GM18873 (cell line): ENCODE measurements at regions not wholly inside any gene's neighbourhood (a gene's known extent, or its start where the extent isn't known, plus 50 kb on each side); places are given as distances from the start of the nearest gene placed in this dataset.

Experiments
- ATAC-seq: cut with Tn5 transposase; IDR thresholded peaks from one replicate; pipeline ENCODE4 v1.9.1; 2021; ENCODE audit warnings: mild to moderate bottlenecking, moderate library complexity, moderate number of reproducible peaks; ENCODE audit not compliant: unreplicated experiment, low FRiP score

GRCh38 chr3:24639481-24640329 is 145.1 kb upstream of the THRB start:
- ATAC-seq: no peak

GRCh38 chr3:24640330-24640877 is 145.8 kb upstream of the THRB start:
- no peak for ATAC-seq

GRCh38 chr3:24641628-24642027 is 147.0 kb upstream of the THRB start:
- no peak for ATAC-seq

GRCh38 chr3:24645047-24645446 is 150.4 kb upstream of the THRB start:
- no peak for ATAC-seq

- no peak for ATAC-seq
These were observed 152.1 kb upstream of the THRB start for GRCh38 chr3:24646790-24647189.

GRCh38 chr3:24648063-24648462 is 153.4 kb upstream of the THRB start:
- ATAC-seq: no peak

GRCh38 chr3:24650839-24651238 is 156.2 kb upstream of the THRB start:
- no peak for ATAC-seq

GRCh38 chr3:24657870-24658510 is 163.3 kb upstream of the THRB start:
- no peak for ATAC-seq

- ATAC-seq: no peak
These were observed 166.5 kb upstream of the THRB start for GRCh38 chr3:24661175-24661584.

- ATAC-seq: no peak
These were observed 168.0 kb upstream of the THRB start for GRCh38 chr3:24662449-24663345.

GRCh38 chr3:24663406-24663805 is 168.8 kb upstream of the THRB start:
- no peak for ATAC-seq

- no peak for ATAC-seq
These were observed 173.4 kb upstream of the THRB start for GRCh38 chr3:24668039-24668438.

GRCh38 chr3:24670871-24671270 is 176.2 kb upstream of the THRB start:
- no peak for ATAC-seq

GRCh38 chr3:24673596-24673995 is 178.9 kb upstream of the THRB start:
- no peak for ATAC-seq

- ATAC-seq: no peak
These were observed 179.6 kb upstream of the THRB start for GRCh38 chr3:24674261-24674660.

GRCh38 chr3:24678021-24678420 is 183.4 kb upstream of the THRB start:
- no peak for ATAC-seq

GRCh38 chr3:24678421-24678865 is 183.8 kb upstream of the THRB start:
- ATAC-seq: no peak

- no peak for ATAC-seq
These were observed 184.8 kb upstream of the THRB start for GRCh38 chr3:24679429-24679828.

GRCh38 chr3:24680214-24680967 is 185.7 kb upstream of the THRB start:
- ATAC-seq: peak; percentile 76

- no peak for ATAC-seq
These were observed 187.5 kb upstream of the THRB start for GRCh38 chr3:24682141-24682547.
